Suppressor macrophage treated with lipopolysaccharide for 1 hour (primary cell): ENCODE measurements at regions not wholly inside any gene's neighbourhood (a gene's known extent, or its start where the extent isn't known, plus 50 kb on each side); places are given as distances from the start of the nearest gene placed in this dataset.
A peak's percentile ranks its signal among the peaks of the same experiment; 100 is the strongest.
"Not testable (repeated sequence)": the region's sequence is repeated elsewhere in the genome, so short reads cannot be mapped to it uniquely, and the experiment has no call there.

ENCODE experiments used
- DNase-seq, 3 donors: peaks; one replicate each; pipeline ENCODE4 v3.0.0-alpha.2; 2020 to 2022

- not testable (repeated sequence) for DNase-seq
These were observed 63.3 kb upstream of the CEP78 start for GRCh38 chr9:78172610-78173009.

- peak; percentile 17 to 53 (median 28) for DNase-seq
These were observed 64.2 kb upstream of the CEP78 start for GRCh38 chr9:78171651-78172050.

GRCh38 chr9:78169125-78169524, 66.8 kb upstream of the CEP78 start:
- no peak for DNase-seq

GRCh38 chr9:78167356-78167755, 68.5 kb upstream of the CEP78 start:
- DNase-seq, result no peak

GRCh38 chr9:78163834-78164233, 72.0 kb upstream of the CEP78 start:
- DNase-seq, result no peak

GRCh38 chr9:78158286-78158685, 77.6 kb upstream of the CEP78 start:
- peak; percentile 7 to 56 (median 46) for DNase-seq

GRCh38 chr9:78150983-78151356, 84.9 kb upstream of the CEP78 start:
- DNase-seq, result no peak

- DNase-seq, result no peak
These were observed 85.4 kb upstream of the CEP78 start for GRCh38 chr9:78150312-78150982.

- no peak for DNase-seq
These were observed 86.1 kb upstream of the CEP78 start for GRCh38 chr9:78149702-78150291.

- no peak for DNase-seq
These were observed 89.6 kb upstream of the CEP78 start for GRCh38 chr9:78146241-78146640.

GRCh38 chr9:78144663-78145377, 91.1 kb upstream of the CEP78 start:
- DNase-seq, result peak in 1 of 3 donors; percentile 44

GRCh38 chr9:78144008-78144381, 91.9 kb upstream of the CEP78 start:
- DNase-seq, result no peak

- DNase-seq, result no peak
These were observed 92.4 kb upstream of the CEP78 start for GRCh38 chr9:78143281-78144007.

GRCh38 chr9:78142264-78142663, 93.6 kb upstream of the CEP78 start:
- not testable (repeated sequence) for DNase-seq

GRCh38 chr9:78133751-78134150, 102.1 kb upstream of the CEP78 start:
- DNase-seq, result no peak

- DNase-seq, result peak in 2 of 3 donors; percentile 31 to 57
These were observed 101.1 kb upstream of the GNAQ start for GRCh38 chr9:78132701-78133058.

- no peak for DNase-seq
These were observed 100.5 kb upstream of the GNAQ start for GRCh38 chr9:78131969-78132700.

GRCh38 chr9:78130853-78131252, 99.2 kb upstream of the GNAQ start:
- DNase-seq, result no peak

- peak in 2 of 3 donors; percentile 11 to 21 for DNase-seq
These were observed 98.4 kb upstream of the GNAQ start for GRCh38 chr9:78130004-78130403.

GRCh38 chr9:78127279-78128225, 95.9 kb upstream of the GNAQ start:
- no peak for DNase-seq

- DNase-seq, result no peak
These were observed 92.2 kb upstream of the GNAQ start for GRCh38 chr9:78123808-78124207.

GRCh38 chr9:78122631-78123030, 91.0 kb upstream of the GNAQ start:
- DNase-seq, result peak; percentile 27 to 55 (median 28)
